Small intestine (tissue), 7 donors: ENCODE measurements at regions not wholly inside any gene's neighbourhood (a gene's known extent, or its start where the extent isn't known, plus 50 kb on each side); places are given as distances from the start of the nearest gene placed in this dataset.

Experiments
- DNase-seq, 2 donors: peaks; one replicate each; pipeline versions ENCODE4 v3.0.0 to v3.0.0-alpha.2; 2013
- FAIRE-seq: peaks from 2 replicates; lab custom pipeline; 2012; peaks lifted over from hg19 to GRCh38; lab: Jason Lieb, UNC
- H3K27ac ChIP-seq, 3 donors: one replicate each; pipeline ENCODE4 v1.5.1; 2013; ENCODE audit warnings: low read length in 2 of 3, mild to moderate bottlenecking in 2 of 3, control low read depth in 1 of 3, inconsistent platforms in 1 of 3, low read depth in 1 of 3, moderate library complexity in 1 of 3
- H3K27me3 ChIP-seq, 3 donors: one replicate each; pipeline ENCODE4 v1.6.1; 2013; ENCODE audit warnings: low read length in 3 of 3, inconsistent platforms in 1 of 3; ENCODE audit not compliant: control insufficient read depth in 3 of 3, insufficient read depth in 3 of 3
- H3K36me3 ChIP-seq, 3 donors: one replicate each; pipeline ENCODE4 v1.6.1; 2013; ENCODE audit warnings: low read length in 3 of 3, inconsistent platforms in 1 of 3, low read depth in 1 of 3, mild to moderate bottlenecking in 1 of 3, moderate library complexity in 1 of 3; ENCODE audit not compliant: control insufficient read depth in 3 of 3, insufficient read depth in 2 of 3
- H3K4me1 ChIP-seq, 3 donors: one replicate each; pipeline ENCODE4 v1.6.1; 2013; ENCODE audit warnings: low read length in 2 of 3, inconsistent platforms in 1 of 3, low read depth in 1 of 3, mild to moderate bottlenecking in 1 of 3, moderate library complexity in 1 of 3; ENCODE audit not compliant: control insufficient read depth in 3 of 3, insufficient read depth in 2 of 3
- H3K4me3 ChIP-seq, 3 donors: one replicate each; pipeline ENCODE4 v1.5.1; 2013; ENCODE audit warnings: low read length in 3 of 3, control low read depth in 1 of 3, inconsistent platforms in 1 of 3, low read depth in 1 of 3, mild to moderate bottlenecking in 1 of 3, moderate library complexity in 1 of 3
- H3K9me3 ChIP-seq, 2 donors: one replicate each; pipeline ENCODE4 v1.6.1; 2013; ENCODE audit warnings: low read depth in 1 of 2, low read length in 1 of 2; ENCODE audit not compliant: control insufficient read depth in 2 of 2, insufficient read depth in 1 of 2
- WGBS, 3 donors: extraction: QIAGEN DNeasy Blood & Tissue Kit; methylation state at CpG; one replicate each; pipeline ENCODE4 v1.1.7; 2013; 5-methylcytosine and 5-hydroxymethylcytosine counted together
- donor health status: healthy with polysubstance abuse.
- donor health status: control.
- donor health status: control.
- donor health status: Bipolar disorder and iron deficiency.
- donor health status: healthy.

DNA sequence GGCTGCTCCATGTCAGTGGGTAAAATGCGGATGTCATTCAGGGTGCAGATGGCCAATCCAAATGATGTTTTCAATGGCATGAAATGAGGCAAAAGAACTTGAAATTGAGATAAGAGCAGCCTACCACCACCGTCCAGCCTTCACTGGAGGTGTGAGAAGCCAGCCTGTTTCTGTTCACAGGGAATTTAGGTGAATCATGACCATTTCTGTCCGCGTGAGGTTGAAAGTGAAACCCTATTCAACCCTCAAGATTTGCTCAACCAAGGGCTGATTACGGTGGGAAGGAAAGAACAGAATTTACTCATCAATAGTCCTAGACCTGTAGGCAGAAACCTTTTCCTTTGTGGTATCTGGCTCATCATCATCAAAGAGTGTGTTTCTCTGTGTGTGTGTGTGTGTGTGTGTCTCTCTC, 370.7 kb downstream of the COG6 start:
- no peaks in the 10 kb centered on the region for H3K36me3 ChIP-seq
- H3K4me1 ChIP-seq: no peaks in the 10 kb centered on the region
- no peaks in the 10 kb centered on the region for H3K9me3 ChIP-seq
- 63 to 74% (median 73%) methylated on average over 5 of the region's 5 CpGs for WGBS, 3 donors
- H3K27me3 ChIP-seq: peaks cover 0 to 3% (median 0%) of the 10 kb centered on the region in 3 donors
- DNase-seq (no peak), FAIRE-seq (no peak)
- H3K27ac ChIP-seq: peak overlapping the region in 1 of 3 donors; percentile 6
- H3K4me3 ChIP-seq: no peak overlapping the region

DNA sequence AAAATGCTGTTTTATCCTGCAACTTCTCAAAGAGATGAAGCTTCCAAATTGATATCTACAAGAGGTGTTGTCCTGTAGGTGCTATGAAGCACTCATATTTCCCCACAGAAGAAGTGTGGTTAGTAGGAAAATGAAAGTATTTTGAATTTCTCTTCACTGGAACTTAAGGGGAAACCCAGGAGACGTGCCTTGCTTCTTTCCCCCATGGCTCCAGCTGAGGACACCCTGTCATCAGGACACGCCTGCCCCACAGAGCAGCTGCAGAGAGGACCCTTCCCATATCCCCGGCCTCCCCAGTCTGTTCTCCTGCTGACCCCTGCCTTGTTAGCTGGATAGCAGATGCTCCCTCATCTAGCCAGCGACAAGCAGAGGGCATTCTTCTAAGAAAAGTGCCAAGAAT, 371.3 kb downstream of the COG6 start:
- Histone ChIP-seq H3K27me3 (peaks cover 0 to 3% (median 0%) of the 10 kb centered on the region in 3 donors), H3K9me3 (no peaks in the 10 kb centered on the region), H3K27ac (no peak overlapping the region), H3K4me1 (no peaks in the 10 kb centered on the region), H3K4me3 (no peak overlapping the region), H3K36me3 (no peaks in the 10 kb centered on the region)
- no peak for FAIRE-seq
- DNase-seq: no peak
- 65 to 69% (median 67%) methylated on average over 4 of the region's 4 CpGs for WGBS, 3 donors

DNA sequence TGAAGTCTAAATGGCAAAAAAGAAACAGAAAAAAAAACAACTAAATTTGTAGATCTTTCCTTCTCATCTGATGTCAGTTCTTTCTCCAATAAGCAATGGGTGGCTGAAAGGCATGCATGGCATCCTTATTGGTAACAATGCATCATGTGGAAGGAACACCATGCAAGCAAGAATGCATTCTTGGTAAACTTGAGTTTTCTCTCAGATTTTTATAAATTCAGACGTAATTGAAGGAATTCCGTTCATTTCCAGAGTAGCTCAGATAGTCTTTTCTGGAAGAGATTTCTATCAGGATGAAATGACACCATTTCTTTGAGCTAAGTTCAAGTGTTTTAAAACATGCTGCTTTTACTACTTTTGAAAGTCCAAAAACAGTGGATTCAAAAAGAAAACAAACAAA, 373.0 kb downstream of the COG6 start:
- DNase-seq: no peak
- H3K27ac ChIP-seq: no peak overlapping the region
- no peak overlapping the region for H3K4me3 ChIP-seq
- H3K9me3 ChIP-seq: no peaks in the 10 kb centered on the region
- FAIRE-seq: no peak
- no peaks in the 10 kb centered on the region for H3K4me1 ChIP-seq
- H3K27me3 ChIP-seq: peaks cover 0 to 3% (median 0%) of the 10 kb centered on the region in 3 donors
- no peaks in the 10 kb centered on the region for H3K36me3 ChIP-seq
- WGBS, 3 donors: 87 to 93% (median 91%) methylated on average over 2 of the region's 2 CpGs

DNA sequence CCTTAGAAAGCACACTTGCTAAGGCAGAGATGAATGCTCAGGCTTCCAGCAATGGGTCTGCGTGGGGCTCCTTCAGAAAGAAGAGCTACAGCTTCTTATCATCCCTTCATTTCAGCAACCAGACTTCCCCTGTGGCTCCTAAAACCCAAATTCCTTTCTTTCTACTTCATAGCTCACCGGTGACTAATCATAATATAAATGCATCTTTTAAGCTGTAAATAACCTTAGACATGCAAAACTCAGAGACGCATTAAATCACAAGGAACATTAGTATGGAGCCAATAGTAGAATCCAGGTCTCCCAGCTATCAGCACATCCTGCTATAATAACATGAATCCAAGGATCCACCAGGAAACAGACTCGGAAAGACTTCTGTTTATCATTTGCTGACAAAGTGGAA, 375.6 kb downstream of the COG6 start:
- DNase-seq: no peak
- Histone ChIP-seq H3K9me3 (no peaks in the 10 kb centered on the region), H3K27ac (no peak overlapping the region), H3K36me3 (no peaks in the 10 kb centered on the region), H3K4me3 (no peak overlapping the region), H3K27me3 (no peaks in the 10 kb centered on the region), H3K4me1 (no peaks in the 10 kb centered on the region)
- no peak for FAIRE-seq
- 72 to 82% (median 78%) methylated on average over 4 of the region's 4 CpGs for WGBS, 3 donors

DNA sequence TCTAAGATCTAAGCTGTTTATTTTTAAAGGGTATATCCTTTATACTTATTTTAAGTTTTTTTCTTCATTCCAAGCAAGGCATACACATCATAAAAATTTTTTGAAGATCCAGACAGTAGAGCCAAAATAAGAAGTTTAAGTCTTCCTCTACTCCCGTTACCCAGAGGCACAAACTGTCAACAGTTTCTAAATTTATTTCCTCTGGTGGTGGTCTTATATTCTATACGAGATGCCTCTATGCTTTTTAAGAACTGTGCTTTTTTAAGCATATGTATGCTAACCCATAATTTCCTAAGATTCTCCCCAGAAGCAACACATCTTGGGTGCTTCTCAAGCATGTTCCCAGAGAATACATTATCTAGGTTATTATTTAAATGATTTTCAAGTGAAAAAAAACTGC, 383.6 kb downstream of the COG6 start:
- Histone ChIP-seq H3K4me3 (no peak overlapping the region), H3K4me1 (no peaks in the 10 kb centered on the region), H3K27me3 (no peaks in the 10 kb centered on the region), H3K9me3 (peaks cover 0 to 4% of the 10 kb centered on the region in 2 donors), H3K36me3 (no peaks in the 10 kb centered on the region), H3K27ac (no peak overlapping the region)
- WGBS, 3 donors: 73 to 84% (median 77%) methylated on average over 2 of the region's 2 CpGs
- no peak for FAIRE-seq
- no peak for DNase-seq

DNA sequence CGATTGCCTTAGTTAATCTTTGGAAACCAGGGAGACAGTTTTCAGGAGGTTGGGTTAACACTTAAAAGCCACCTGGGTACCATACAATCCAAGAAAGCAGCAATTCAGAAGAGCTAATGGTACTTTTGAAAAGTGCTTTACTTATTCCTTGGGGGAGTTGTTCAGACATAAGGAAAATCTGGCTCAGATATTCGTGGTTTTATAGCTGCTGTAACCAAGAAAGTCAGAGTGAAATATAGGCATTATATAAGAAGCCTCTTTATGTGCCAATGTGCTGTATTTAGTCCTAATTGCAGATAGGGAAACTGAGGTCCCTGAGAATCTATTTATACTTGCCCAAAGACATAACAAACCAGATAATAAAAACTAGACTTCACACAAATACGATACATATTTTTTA, 387.5 kb downstream of the COG6 start:
- H3K4me1 ChIP-seq: no peaks in the 10 kb centered on the region
- no peak overlapping the region for H3K27ac ChIP-seq
- FAIRE-seq: no peak
- peaks cover 0 to 5% (median 0%) of the 10 kb centered on the region in 3 donors for H3K27me3 ChIP-seq
- H3K9me3 ChIP-seq: peaks cover 0 to 4% of the 10 kb centered on the region in 2 donors
- no peak for DNase-seq
- H3K36me3 ChIP-seq: no peaks in the 10 kb centered on the region
- no peak overlapping the region for H3K4me3 ChIP-seq
- 61 to 80% (median 69%) methylated on average over 3 of the region's 3 CpGs for WGBS, 3 donors

DNA sequence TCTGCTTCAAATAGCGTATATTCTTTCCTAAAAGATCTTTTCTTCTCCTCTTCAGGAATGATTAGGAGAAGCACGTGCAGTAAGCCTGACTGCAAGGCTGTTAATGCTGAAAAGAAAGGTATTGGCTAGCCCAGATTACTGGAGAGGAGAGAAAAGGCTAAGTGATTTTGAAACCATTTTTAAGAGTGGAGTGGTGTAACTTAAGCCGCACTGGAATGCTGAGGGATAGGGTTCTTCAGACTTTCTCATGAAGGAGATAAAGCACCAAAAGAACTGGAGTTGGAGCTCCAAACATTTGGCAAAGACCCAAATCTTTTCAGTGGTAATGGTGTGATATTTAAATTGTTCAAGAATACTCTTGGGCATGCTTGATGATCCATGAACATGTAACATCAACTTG, 388.3 kb downstream of the COG6 start:
- FAIRE-seq (no peak), DNase-seq (no peak)
- peaks cover 0 to 5% (median 0%) of the 10 kb centered on the region in 3 donors for H3K27me3 ChIP-seq
- no peak overlapping the region for H3K27ac ChIP-seq
- no peaks in the 10 kb centered on the region for H3K4me1 ChIP-seq
- WGBS, 3 donors: 72 to 86% (median 74%) methylated on average over 3 of the region's 3 CpGs
- H3K36me3 ChIP-seq: no peaks in the 10 kb centered on the region
- H3K9me3 ChIP-seq: peaks cover 0 to 4% of the 10 kb centered on the region in 2 donors
- no peak overlapping the region for H3K4me3 ChIP-seq

DNA sequence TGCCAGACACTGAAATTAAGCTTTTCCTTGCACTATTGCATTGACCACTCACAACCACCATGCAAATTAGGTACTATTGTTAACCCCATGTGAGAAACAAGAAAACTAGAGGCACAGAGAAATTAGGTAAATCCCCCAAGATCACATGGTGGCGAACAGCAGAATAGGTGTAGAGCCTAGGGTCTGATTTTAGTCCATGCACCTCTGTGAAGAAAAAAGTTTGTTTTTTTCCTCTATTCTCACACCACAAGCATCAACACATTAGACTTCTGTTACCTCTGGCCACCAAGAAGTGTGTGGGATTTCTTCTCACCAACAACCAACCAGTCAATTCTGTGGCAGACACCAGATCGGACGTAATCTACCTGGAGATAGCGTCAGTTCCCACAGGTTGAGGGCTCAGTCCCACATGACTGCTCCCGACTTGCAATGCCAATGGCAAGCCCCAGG, 391.9 kb downstream of the COG6 start:
- FAIRE-seq (no peak), DNase-seq (no peak)
- H3K27me3 ChIP-seq: peaks cover 0 to 5% (median 0%) of the 10 kb centered on the region in 3 donors
- H3K27ac ChIP-seq: no peak overlapping the region
- no peaks in the 10 kb centered on the region for H3K36me3 ChIP-seq
- no peaks in the 10 kb centered on the region for H3K9me3 ChIP-seq
- H3K4me3 ChIP-seq: no peak overlapping the region
- H3K4me1 ChIP-seq: no peaks in the 10 kb centered on the region
- 88 to 93% (median 89%) methylated on average over 5 of the region's 5 CpGs for WGBS, 3 donors

DNA sequence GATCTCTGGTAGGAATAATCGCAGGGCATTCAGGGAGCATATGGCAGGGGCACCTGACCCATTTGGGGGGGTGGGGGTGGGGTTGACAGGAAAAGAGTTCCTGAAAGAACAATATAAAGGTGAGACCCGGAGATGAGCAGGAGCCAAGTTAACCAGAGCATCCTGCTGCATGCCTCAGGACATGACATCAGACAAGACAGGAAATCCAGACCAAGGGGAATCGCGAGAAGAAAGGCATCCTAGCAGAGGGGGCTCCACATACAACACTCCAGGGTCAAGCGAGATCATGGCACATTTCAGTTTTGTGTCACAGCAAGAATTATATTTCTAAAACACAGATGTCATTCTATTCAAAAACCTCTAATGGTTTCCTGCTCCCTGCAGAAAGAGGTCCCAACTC, 393.1 kb downstream of the COG6 start:
- Histone ChIP-seq H3K4me1 (no peaks in the 10 kb centered on the region), H3K27ac (no peak overlapping the region), H3K4me3 (no peak overlapping the region), H3K36me3 (no peaks in the 10 kb centered on the region), H3K27me3 (peaks cover 0 to 5% (median 0%) of the 10 kb centered on the region in 3 donors), H3K9me3 (peaks cover 0 to 2% of the 10 kb centered on the region in 2 donors)
- DNase-seq (no peak), FAIRE-seq (no peak)
- 81 to 89% (median 89%) methylated on average over 5 of the region's 5 CpGs for WGBS, 3 donors
